B cell (primary cell): ENCODE measurements at regions not wholly inside any gene's neighbourhood (a gene's known extent, or its start where the extent isn't known, plus 50 kb on each side); places are given as distances from the start of the nearest gene placed in this dataset.

Experiments used
- ATAC-seq: fragments of 200-7000 bp; cut with Tn5 transposase; one replicate; pipeline ENCODE4 v1.10.0; 2021; ENCODE audit warnings: low read depth, mild to moderate bottlenecking, moderate number of reproducible peaks, moderate library complexity
- CTCF ChIA-PET: fragments of 350-600 bp; sonication (Branson Sonifier 250); formaldehyde crosslinking; loops from one replicate; lab custom pipeline; 2021; ENCODE audit warnings: antibody characterized with exemption, inconsistent platforms; lab: Charles Lee
- POLR2A ChIA-PET: fragments of 350-600 bp; sonication (Branson Sonifier 250); formaldehyde crosslinking; loops from one replicate; lab custom pipeline; 2021; ENCODE audit warnings: antibody characterized with exemption; lab: Charles Lee
- DNase-seq: peaks from one replicate; pipeline ENCODE4 v3.0.0; 2013
- H2AFZ ChIP-seq: 2 replicates; pipeline ENCODE4 v1.6.1; 2012; ENCODE audit warnings: mild to moderate bottlenecking, low read depth, low read length; ENCODE audit not compliant: insufficient read depth, poor library complexity, severe bottlenecking
- H3K27ac ChIP-seq, 2 donors: 1 replicate in 1 of 2; 2 replicates in 1 of 2; pipeline ENCODE4 v1.5.1; 2012 to 2013; ENCODE audit warnings: low read length in 2 of 2, mild to moderate bottlenecking in 2 of 2, moderate library complexity in 1 of 2
- H3K27me3 ChIP-seq, 4 experiments: fragments of 200-600 bp in 1 of 4; sonication (generic) in 1 of 4; replicated peaks in 1 of 4; 1 replicate in 2 of 4; 2 replicates in 2 of 4; pipeline versions ENCODE4 v1.6.1 to v1.7.0; 2013 to 2016; ENCODE audit warnings: low read length in 3 of 4, mild to moderate bottlenecking in 2 of 4, mixed read lengths in 1 of 4, moderate library complexity in 1 of 4; ENCODE audit not compliant: insufficient read depth in 4 of 4, control insufficient read depth in 3 of 4; ENCODE audit errors: control extremely low read depth in 1 of 4
- H3K36me3 ChIP-seq, 2 experiments: replicated peaks in 1 of 2; 1 replicate in 1 of 2; 2 replicates in 1 of 2; pipeline versions ENCODE4 v1.6.1 to v1.7.1; 2013; ENCODE audit warnings: low read length in 1 of 2; ENCODE audit not compliant: insufficient read depth in 2 of 2, control insufficient read depth in 1 of 2; ENCODE audit errors: control extremely low read depth in 1 of 2, extremely low read depth in 1 of 2
- H3K4me1 ChIP-seq, 2 donors: fragments of 200-600 bp in 1 of 2; sonication (generic) in 1 of 2; 1 replicate in 1 of 2; 2 replicates in 1 of 2; pipeline versions ENCODE4 v1.5.1 to v1.6.1; 2013 to 2017; ENCODE audit warnings: low read length in 2 of 2; ENCODE audit not compliant: control insufficient read depth in 2 of 2, insufficient read depth in 2 of 2
- H3K4me2 ChIP-seq: replicated peaks from 2 replicates; pipeline ENCODE3; 2012; ENCODE audit warnings: mild to moderate bottlenecking, low read depth, low read length; ENCODE audit not compliant: poor library complexity, severe bottlenecking
- H3K4me3 ChIP-seq, 5 experiments: fragments of 200-600 bp in 1 of 5; sonication (generic) in 1 of 5; 1 replicate in 3 of 5; 2 replicates in 2 of 5; pipeline versions ENCODE4 v1.5.1 to v1.7.0; 2011 to 2016; ENCODE audit warnings: low read length in 4 of 5, mild to moderate bottlenecking in 4 of 5, low read depth in 2 of 5, control low read depth in 1 of 5, moderate library complexity in 1 of 5; ENCODE audit not compliant: insufficient read depth in 1 of 5; ENCODE audit errors: control extremely low read depth in 1 of 5, extremely low read depth in 1 of 5
- H3K79me2 ChIP-seq: fragments of 200-600 bp; sonication (generic); one replicate; pipeline ENCODE4 v1.6.0; 2016; ENCODE audit warnings: low read length; ENCODE audit not compliant: control insufficient read depth, insufficient read depth
- H3K9ac ChIP-seq: fragments of 200-600 bp; sonication (generic); 2 replicates; pipeline ENCODE4 v1.6.1; 2017; ENCODE audit warnings: mild to moderate bottlenecking, low read length, moderate library complexity
- H3K9me3 ChIP-seq, 3 donors: one replicate each; pipeline versions ENCODE4 v1.6.1 to v1.7.1; 2013; ENCODE audit warnings: low read length in 2 of 3; ENCODE audit not compliant: control insufficient read depth in 2 of 3, insufficient read depth in 1 of 3; ENCODE audit errors: control extremely low read depth in 1 of 3
- H4K20me1 ChIP-seq: 2 replicates; pipeline ENCODE4 v1.6.0; 2012; ENCODE audit warnings: mild to moderate bottlenecking, low read length; ENCODE audit not compliant: insufficient read depth, control insufficient read depth, poor library complexity, severe bottlenecking
- H3K27ac Mint-ChIP-seq: one replicate; pipeline ENCODE4 v1.8.0; 2021; ENCODE audit warnings: mixed read lengths
- H3K27me3 Mint-ChIP-seq: one replicate; pipeline ENCODE4 v1.8.0; 2021; ENCODE audit warnings: mixed read lengths
- H3K4me1 Mint-ChIP-seq: one replicate; pipeline ENCODE4 v1.8.0; 2021; ENCODE audit warnings: mixed read lengths
- H3K4me3 Mint-ChIP-seq: one replicate; pipeline ENCODE4 v1.8.0; 2021; ENCODE audit warnings: mixed read lengths
- H3K9me3 Mint-ChIP-seq: one replicate; pipeline ENCODE4 v1.8.0; 2022; ENCODE audit warnings: mixed read lengths; ENCODE audit not compliant: insufficient read depth
- CTCF ChIP-seq: fragments of 200-600 bp; IDR thresholded peaks from one replicate; pipeline ENCODE4 v1.8.0; 2022; ENCODE audit warnings: antibody characterized with exemption, mild to moderate bottlenecking
- EZH2 ChIP-seq: IDR thresholded peaks from 2 replicates; pipeline ENCODE4 v1.6.1; 2012; ENCODE audit warnings: borderline replicate concordance, low read depth, mild to moderate bottlenecking, moderate library complexity, low read length; ENCODE audit not compliant: insufficient read depth, poor library complexity, severe bottlenecking
- WGBS: methylation state at CpG from one replicate; pipeline ENCODE4 v1.1.5; 2013; ENCODE audit warnings: missing lambda C conversion rate; ENCODE audit not compliant: insufficient coverage; 5-methylcytosine and 5-hydroxymethylcytosine counted together
- intact Hi-C: fragments of 100-400 bp; cut with micrococcal nuclease; formaldehyde crosslinking; loops from one replicate; pipeline ENCODE4 v1.10.0; 2022

- Histone ChIP-seq H3K36me3 (no peaks in the 10 kb centered on the region), H4K20me1 (no peaks in the 10 kb centered on the region), H3K27ac (no peak overlapping the region), H3K27me3 (no peaks in the 10 kb centered on the region), H3K4me1 (no peaks in the 10 kb centered on the region), H3K4me3 (no peak overlapping the region), H3K79me2 (no peaks in the 10 kb centered on the region), H3K9ac (no peak overlapping the region), H3K4me2 (no peak overlapping the region), H2AFZ (no peak overlapping the region), H3K9me3 (no peaks in the 10 kb centered on the region)
- CTCF ChIA-PET = no interaction called here
- no peak for DNase-seq
- H3K4me1 Mint-ChIP-seq = no peaks in the 10 kb centered on the region
- H3K9me3 Mint-ChIP-seq = peaks cover 4% of the 10 kb centered on the region
- no peak for TF ChIP-seq CTCF
- TF ChIP-seq EZH2 = no peak
- intact Hi-C loops = no loop called here
- no peak overlapping the region for H3K27ac Mint-ChIP-seq
- H3K27me3 Mint-ChIP-seq = no peaks in the 10 kb centered on the region
- no peak for ATAC-seq
- POLR2A ChIA-PET = no interaction called here
- H3K4me3 Mint-ChIP-seq = no peak overlapping the region
Observed at GRCh38 chr6:77535172-77535571, 71.9 kb upstream of the HTR1B start.

- ChIA-PET POLR2A (no interaction called here), CTCF (no interaction called here)
- no peak overlapping the region for H3K4me3 Mint-ChIP-seq
- H3K27ac Mint-ChIP-seq = no peak overlapping the region
- Histone ChIP-seq H3K4me1 (no peaks in the 10 kb centered on the region), H3K27ac (no peak overlapping the region), H4K20me1 (no peaks in the 10 kb centered on the region), H3K9ac (no peak overlapping the region), H3K4me3 (no peak overlapping the region), H3K4me2 (no peak overlapping the region), H3K9me3 (peaks cover 0 to 3% (median 0%) of the 10 kb centered on the region in 3 donors), H3K36me3 (no peaks in the 10 kb centered on the region), H3K79me2 (no peaks in the 10 kb centered on the region), H2AFZ (no peak overlapping the region), H3K27me3 (no peaks in the 10 kb centered on the region)
- DNase-seq = no peak
- H3K27me3 Mint-ChIP-seq = no peaks in the 10 kb centered on the region
- intact Hi-C loops = no loop called here
- 100% methylated on average over 1 of the region's 7 CpGs for WGBS
- TF ChIP-seq EZH2 (no peak), CTCF (no peak)
- H3K4me1 Mint-ChIP-seq = no peaks in the 10 kb centered on the region
- peaks cover 4% of the 10 kb centered on the region for H3K9me3 Mint-ChIP-seq
- ATAC-seq = no peak
Observed at GRCh38 chr6:77536701-77537100, 73.4 kb upstream of the HTR1B start.
